Activated CD4-positive, alpha-beta memory T cell treated with anti-CD3 and anti-CD28 coated beads for 36 hours (primary cell): ENCODE measurements at regions not wholly inside any gene's neighbourhood (a gene's known extent, or its start where the extent isn't known, plus 50 kb on each side); places are given as distances from the start of the nearest gene placed in this dataset.

Experiments
- CTCF ChIA-PET: fragments of 350-600 bp; sonication (Branson Sonifier 250); formaldehyde crosslinking; loops from one replicate; lab custom pipeline; 2021; ENCODE audit warnings: antibody characterized with exemption, inconsistent platforms; lab: Charles Lee
- POLR2A ChIA-PET: fragments of 350-600 bp; sonication (Branson Sonifier 250); formaldehyde crosslinking; loops from one replicate; lab custom pipeline; 2021; ENCODE audit warnings: antibody characterized with exemption; lab: Charles Lee
- DNase-seq: peaks from one replicate; pipeline ENCODE4 v3.0.0-alpha.2; 2020
- H3K27ac Mint-ChIP-seq: one replicate; pipeline ENCODE4 v1.8.0; 2021; ENCODE audit warnings: mixed read lengths
- H3K27me3 Mint-ChIP-seq: one replicate; pipeline ENCODE4 v1.8.0; 2021; ENCODE audit warnings: mixed read lengths
- H3K36me3 Mint-ChIP-seq: one replicate; pipeline ENCODE4 v1.8.0; 2021; ENCODE audit warnings: mixed read lengths
- H3K4me1 Mint-ChIP-seq: one replicate; pipeline ENCODE4 v1.8.0; 2021; ENCODE audit warnings: low read depth, mixed read lengths
- H3K4me3 Mint-ChIP-seq: one replicate; pipeline ENCODE4 v1.8.0; 2021; ENCODE audit warnings: mild to moderate bottlenecking, mixed read lengths
- H3K9me3 Mint-ChIP-seq: one replicate; pipeline ENCODE4 v1.8.0; 2021; ENCODE audit warnings: mixed read lengths
- intact Hi-C: fragments of 100-400 bp; cut with micrococcal nuclease; formaldehyde crosslinking; loops from one replicate; pipeline ENCODE4 v1.15.1; 2023

GRCh38 chr4:30653291-30653690, 66.9 kb upstream of the PCDH7 start:
- H3K4me3 Mint-ChIP-seq, result no peak overlapping the region

GRCh38 chr4:30656828-30657227, 63.3 kb upstream of the PCDH7 start:
- no peak overlapping the region for H3K4me3 Mint-ChIP-seq
- H3K27me3 Mint-ChIP-seq, result no peaks in the 10 kb centered on the region
- POLR2A ChIA-PET, result no interaction called here
- H3K9me3 Mint-ChIP-seq, result no peaks in the 10 kb centered on the region
- DNase-seq, result no peak
- intact Hi-C loops, result no loop called here
- no peak overlapping the region for H3K27ac Mint-ChIP-seq
- no peaks in the 10 kb centered on the region for H3K4me1 Mint-ChIP-seq
- CTCF ChIA-PET, result no interaction called here
- H3K36me3 Mint-ChIP-seq, result no peaks in the 10 kb centered on the region

More at GRCh38 chr4:30653291-30653690, 66.9 kb upstream of the PCDH7 start:
- intact Hi-C loops, result no loop called here
- no peaks in the 10 kb centered on the region for H3K27me3 Mint-ChIP-seq
- CTCF ChIA-PET, result no interaction called here
- H3K36me3 Mint-ChIP-seq, result no peaks in the 10 kb centered on the region
- no peak overlapping the region for H3K27ac Mint-ChIP-seq
- no peaks in the 10 kb centered on the region for H3K4me1 Mint-ChIP-seq
- peaks cover 2% of the 10 kb centered on the region for H3K9me3 Mint-ChIP-seq
- POLR2A ChIA-PET, result no interaction called here
- no peak for DNase-seq

- Mint-ChIP-seq H3K27me3 (no peaks in the 10 kb centered on the region), H3K9me3 (no peaks in the 10 kb centered on the region), H3K4me1 (no peaks in the 10 kb centered on the region), H3K36me3 (no peaks in the 10 kb centered on the region), H3K27ac (no peak overlapping the region), H3K4me3 (no peak overlapping the region)
- no peak for DNase-seq
- intact Hi-C loops, result no loop called here
- CTCF ChIA-PET, result no interaction called here
- POLR2A ChIA-PET, result no interaction called here
Measured at GRCh38 chr4:30667919-30668318, 52.2 kb upstream of the PCDH7 start.

GRCh38 chr4:30670206-30670605, 50.0 kb upstream of the PCDH7 start:
- H3K36me3 Mint-ChIP-seq, result no peaks in the 10 kb centered on the region
- H3K4me3 Mint-ChIP-seq, result no peak overlapping the region
- POLR2A ChIA-PET, result no interaction called here
- H3K9me3 Mint-ChIP-seq, result peaks cover 4% of the 10 kb centered on the region
- CTCF ChIA-PET, result no interaction called here
- DNase-seq, result no peak
- H3K27me3 Mint-ChIP-seq, result no peaks in the 10 kb centered on the region
- H3K4me1 Mint-ChIP-seq, result no peaks in the 10 kb centered on the region
- intact Hi-C loops, result no loop called here
- H3K27ac Mint-ChIP-seq, result no peak overlapping the region
